NCI-H526 treated with DMSO at 0.1 percent for 48 hours (cell line): ENCODE measurements at regions not wholly inside any gene's neighbourhood (a gene's known extent, or its start where the extent isn't known, plus 50 kb on each side); places are given as distances from the start of the nearest gene placed in this dataset.
"Not testable (repeated sequence)": the region's sequence is repeated elsewhere in the genome, so short reads cannot be mapped to it uniquely, and the experiment has no call there.

Source experiments
- DNase-seq: peaks from one replicate; lab custom pipeline; 2025; lab: John Stamatoyannopoulos, UW

- DNase-seq = no peak
Observed at GRCh38 chr1:187958207-187958606, 1129.5 kb downstream of the PLA2G4A start.

DNA sequence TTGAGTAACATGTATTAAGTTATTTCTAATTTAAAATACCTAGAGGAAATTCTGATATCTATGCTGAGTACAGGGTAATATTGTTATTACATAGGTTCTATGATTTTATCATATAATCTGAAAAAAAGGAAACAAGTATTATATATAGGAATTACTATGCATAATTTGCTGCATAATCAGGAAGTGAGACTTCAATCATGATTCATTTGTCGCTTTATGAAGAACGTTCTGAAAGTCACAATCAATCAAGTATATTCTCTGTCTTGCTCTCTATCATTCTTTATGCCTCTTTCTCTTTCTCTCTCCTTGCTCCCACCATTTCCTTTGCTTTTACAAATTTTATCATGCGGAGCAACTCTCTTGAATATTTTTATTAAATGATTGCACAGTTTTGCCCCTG, 1130.3 kb downstream of the PLA2G4A start:
- no peak for DNase-seq

- DNase-seq = no peak
Observed at GRCh38 chr1:187960125-187960638, 1131.4 kb downstream of the PLA2G4A start.

DNA sequence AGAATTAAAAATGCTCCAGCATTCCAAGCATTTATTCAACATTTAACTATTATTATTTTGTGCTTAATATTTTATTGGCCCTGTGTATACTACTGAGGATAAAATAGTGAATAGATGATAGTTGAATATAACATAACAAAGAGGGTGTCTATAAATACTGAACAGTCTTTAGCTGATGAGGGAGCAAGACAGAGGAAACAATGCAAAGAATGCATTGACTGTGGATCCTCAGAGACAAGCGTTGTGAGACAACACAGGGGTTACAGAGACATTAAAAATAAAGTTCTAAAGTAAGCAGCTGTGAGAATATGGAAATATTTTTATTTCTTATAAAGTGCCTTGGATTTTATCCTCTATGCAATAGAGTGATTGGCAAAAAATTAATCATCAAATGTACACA, 1133.1 kb downstream of the PLA2G4A start:
- DNase-seq = no peak

DNA sequence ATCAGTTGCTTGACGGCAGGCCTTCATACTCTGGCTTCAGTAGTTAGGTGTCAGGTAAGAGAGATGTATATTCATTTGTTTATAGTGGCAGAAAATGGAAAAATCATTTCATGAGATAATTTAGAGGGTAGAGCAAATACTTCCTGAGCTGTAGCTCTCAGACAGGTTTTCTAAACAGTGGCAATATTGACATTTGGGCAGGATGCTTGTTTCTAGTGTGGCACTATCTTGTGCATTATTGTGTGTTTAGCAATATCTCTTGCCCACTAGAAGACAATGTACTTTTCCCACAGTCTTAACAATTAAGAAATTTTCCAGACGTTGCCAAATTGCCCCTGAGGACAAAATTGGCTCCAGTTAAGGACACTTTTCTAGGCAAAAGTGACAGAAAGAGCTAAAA, 1143.1 kb downstream of the PLA2G4A start:
- DNase-seq = no peak

GRCh38 chr1:187977298-187977697, 1148.5 kb downstream of the PLA2G4A start:
- no peak for DNase-seq

GRCh38 chr1:187985145-187985896, 1156.6 kb downstream of the PLA2G4A start:
- no peak for DNase-seq

DNA sequence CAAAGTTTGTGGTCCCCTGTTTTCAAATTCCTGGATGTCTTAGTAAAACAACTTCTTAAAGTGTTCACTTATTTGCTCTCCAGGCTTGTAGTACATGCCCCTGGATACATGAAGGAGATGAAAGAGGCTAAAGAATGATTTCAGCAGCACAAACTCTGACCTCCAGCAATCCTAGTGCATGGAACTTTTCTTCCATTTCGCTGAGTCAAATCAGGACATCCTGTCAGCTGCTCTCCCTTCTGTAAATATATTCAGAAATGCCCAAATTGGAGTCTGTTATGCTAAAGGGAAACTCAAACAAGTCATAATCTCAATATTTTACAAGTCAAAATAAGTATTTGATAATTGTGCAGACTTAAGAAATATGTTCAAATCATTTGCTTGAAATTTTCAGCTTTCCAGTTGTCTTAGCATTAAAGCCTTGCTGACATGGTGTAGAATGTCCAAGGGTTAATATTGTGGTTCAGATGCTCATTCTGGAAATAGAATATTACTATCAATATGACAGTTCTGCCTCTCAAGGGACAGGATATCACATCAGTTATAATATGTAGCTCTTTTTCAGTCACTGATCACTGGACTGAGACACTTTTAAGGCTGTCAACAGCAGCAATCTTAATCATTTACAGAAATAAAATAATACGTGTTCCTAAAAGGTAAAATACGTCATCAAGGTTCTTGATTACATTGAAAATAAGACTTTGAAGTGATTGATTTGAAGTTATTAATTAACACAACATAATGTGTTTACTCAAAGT, 1157.3 kb downstream of the PLA2G4A start:
- DNase-seq = no peak

DNA sequence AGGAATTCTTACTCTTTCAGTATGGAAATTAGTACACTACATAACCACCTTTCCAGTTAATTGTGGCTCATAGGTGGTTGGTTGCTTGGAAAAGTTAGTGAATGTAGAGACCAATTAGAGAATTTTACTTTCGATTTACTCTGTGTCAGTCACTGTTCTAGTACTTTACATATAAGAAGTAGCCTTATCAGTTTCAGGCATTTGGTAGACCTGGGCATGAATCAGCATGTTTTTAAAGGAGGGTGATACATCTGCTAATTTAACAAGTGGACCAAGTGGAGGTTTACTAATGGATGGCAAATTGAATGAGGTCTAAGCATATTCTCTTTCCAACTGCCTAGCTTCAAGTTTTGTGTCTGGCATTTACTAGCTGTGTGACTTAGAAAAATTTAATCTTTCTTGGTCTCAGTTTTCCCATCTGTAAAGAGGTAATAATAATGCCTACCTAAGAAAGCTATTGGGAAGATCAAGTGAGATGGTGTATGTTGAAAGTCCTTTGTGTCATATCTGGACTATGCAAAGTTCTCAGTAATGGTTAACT, 1158.6 kb downstream of the PLA2G4A start:
- no peak for DNase-seq

- DNase-seq = no peak
Observed at GRCh38 chr1:187991944-187992343, 1163.2 kb downstream of the PLA2G4A start.

- DNase-seq = no peak
Observed at GRCh38 chr1:187996780-187997179, 1168.0 kb downstream of the PLA2G4A start.

GRCh38 chr1:187999973-188000372, 1171.2 kb downstream of the PLA2G4A start:
- DNase-seq = no peak

- not testable (repeated sequence) for DNase-seq
Observed at GRCh38 chr1:188003687-188004086, 1174.9 kb downstream of the PLA2G4A start.

- DNase-seq = no peak
Observed at GRCh38 chr1:188004849-188005248, 1176.1 kb downstream of the PLA2G4A start.

DNA sequence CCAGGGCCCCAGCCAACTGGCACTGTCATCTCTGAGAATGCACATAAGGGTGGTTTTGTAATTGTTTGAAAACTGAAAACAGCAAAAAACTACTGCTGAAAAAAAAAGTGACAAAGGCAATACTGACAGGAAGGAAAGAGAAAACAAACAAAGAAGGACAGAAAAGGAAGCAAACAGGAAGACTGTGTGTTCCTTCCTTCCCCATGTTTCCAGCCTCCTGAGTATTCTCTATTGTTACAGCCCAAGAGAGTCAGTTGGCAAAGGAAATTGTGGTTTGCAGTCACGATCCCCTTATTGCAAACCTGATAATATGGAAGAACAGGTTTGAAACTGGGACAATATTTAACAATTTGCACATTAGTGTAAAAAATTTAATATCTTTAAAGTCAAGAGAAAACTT, 1177.6 kb downstream of the PLA2G4A start:
- no peak for DNase-seq

- DNase-seq = not testable (repeated sequence)
Observed at GRCh38 chr1:188013222-188013849, 1184.6 kb downstream of the PLA2G4A start.

GRCh38 chr1:188017921-188018320, 1189.2 kb downstream of the PLA2G4A start:
- DNase-seq = no peak

- DNase-seq = no peak
Observed at GRCh38 chr1:188022661-188023060, 1193.9 kb downstream of the PLA2G4A start.

GRCh38 chr1:188023206-188023605, 1194.5 kb downstream of the PLA2G4A start:
- no peak for DNase-seq

- no peak for DNase-seq
Observed at GRCh38 chr1:188027613-188028012, 1198.9 kb downstream of the PLA2G4A start.

DNA sequence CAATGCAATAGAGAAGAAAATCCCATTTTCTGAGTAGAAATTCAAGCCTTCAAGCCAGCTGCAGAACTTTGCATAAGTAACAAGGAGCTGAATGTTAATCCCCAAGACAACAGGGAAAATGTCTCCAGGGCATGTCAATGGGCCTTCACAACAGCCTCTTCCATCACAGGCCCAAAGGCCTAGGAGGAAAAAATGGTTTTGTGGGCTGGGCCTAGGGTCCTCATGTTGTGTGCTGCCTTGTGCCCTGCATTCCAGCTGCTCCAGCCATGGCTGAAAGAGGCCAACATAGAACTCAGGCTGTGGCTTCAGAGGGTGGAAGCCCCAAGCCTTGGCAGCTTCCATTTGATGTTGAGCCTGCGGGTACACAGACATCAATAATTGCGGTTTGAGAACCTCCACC, 1208.8 kb downstream of the PLA2G4A start:
- not testable (repeated sequence) for DNase-seq

GRCh38 chr1:188043536-188044245, 1214.9 kb downstream of the PLA2G4A start:
- DNase-seq = no peak
